Tibial nerve (tissue), 3 donors: ENCODE measurements at regions not wholly inside any gene's neighbourhood (a gene's known extent, or its start where the extent isn't known, plus 50 kb on each side); places are given as distances from the start of the nearest gene placed in this dataset.
"Not testable (repeated sequence)": the region's sequence is repeated elsewhere in the genome, so short reads cannot be mapped to it uniquely, and the experiment has no call there.

Experiments used
- CTCF ChIP-seq, 5 experiments: fragments of 200-600 bp in 3 of 5; fragments of 450-650 bp in 2 of 5; sonication (generic) in 3 of 5; IDR thresholded peaks; one replicate each; pipeline ENCODE4 v1.5.1; 2016 to 2019; ENCODE audit warnings: antibody characterized with exemption in 5 of 5, mild to moderate bottlenecking in 3 of 5, moderate library complexity in 2 of 5
- POLR2A ChIP-seq, 2 donors: fragments of 450-650 bp; IDR thresholded peaks; one replicate each; pipeline ENCODE4 v1.6.1; 2017; ENCODE audit warnings: antibody characterized with exemption in 2 of 2, mild to moderate bottlenecking in 2 of 2, moderate library complexity in 2 of 2

GRCh38 chr1:76738355-76738754 is 128.9 kb upstream of the ST6GALNAC5 start:
- not testable (repeated sequence) for TF ChIP-seq CTCF, POLR2A (IDR thresholded peaks at IDR 0.05)
